Hematopoietic multipotent progenitor cell treated with erythropoietin and hydrocortisone succinate and interleukin-3 and kit ligand, for 17 days (in vitro differentiated cells): ENCODE measurements at regions not wholly inside any gene's neighbourhood (a gene's known extent, or its start where the extent isn't known, plus 50 kb on each side); places are given as distances from the start of the nearest gene placed in this dataset.

ENCODE experiments used
- DNase-seq: peaks from one replicate; pipeline ENCODE4 v3.0.0-alpha.2; 2015; ENCODE audit warnings: low spot score

- no peak for DNase-seq
Observed at GRCh38 chr21:25024639-25025038, 582.6 kb downstream of the MRPL39 start.

- DNase-seq, result no peak
Observed at GRCh38 chr21:25005388-25005787, 601.9 kb downstream of the MRPL39 start.

GRCh38 chr21:25002676-25003075 lies 604.6 kb downstream of the MRPL39 start:
- no peak for DNase-seq

- no peak for DNase-seq
Observed at GRCh38 chr21:24995216-24995615, 612.1 kb downstream of the MRPL39 start.

GRCh38 chr21:24994717-24995116 lies 612.6 kb downstream of the MRPL39 start:
- DNase-seq, result no peak

- DNase-seq, result no peak
Observed at GRCh38 chr21:24989516-24989915, 617.8 kb downstream of the MRPL39 start.

GRCh38 chr21:24988941-24989340 lies 618.3 kb downstream of the MRPL39 start:
- DNase-seq, result no peak

- DNase-seq, result no peak
Observed at GRCh38 chr21:24976238-24976637, 631.0 kb downstream of the MRPL39 start.

- no peak for DNase-seq
Observed at GRCh38 chr21:24969068-24969467, 638.2 kb downstream of the MRPL39 start.

GRCh38 chr21:24955275-24955961 lies 651.9 kb downstream of the MRPL39 start:
- no peak for DNase-seq

- no peak for DNase-seq
Observed at GRCh38 chr21:24948186-24948585, 659.1 kb downstream of the MRPL39 start.

GRCh38 chr21:24945910-24946309 lies 661.4 kb downstream of the MRPL39 start:
- no peak for DNase-seq

GRCh38 chr21:24941316-24942185 lies 665.7 kb downstream of the MRPL39 start:
- DNase-seq, result no peak

GRCh38 chr21:24939291-24939690 lies 668.0 kb downstream of the MRPL39 start:
- no peak for DNase-seq

GRCh38 chr21:24938573-24938972 lies 668.7 kb downstream of the MRPL39 start:
- DNase-seq, result no peak

- DNase-seq, result no peak
Observed at GRCh38 chr21:24935991-24936390, 671.3 kb downstream of the MRPL39 start.

GRCh38 chr21:24910591-24910990 lies 696.7 kb downstream of the MRPL39 start:
- no peak for DNase-seq

- DNase-seq, result no peak
Observed at GRCh38 chr21:24903994-24904635, 703.2 kb downstream of the MRPL39 start.

GRCh38 chr21:24899138-24899537 lies 708.1 kb downstream of the MRPL39 start:
- DNase-seq, result no peak

- no peak for DNase-seq
Observed at GRCh38 chr21:24897883-24898282, 709.4 kb downstream of the MRPL39 start.

GRCh38 chr21:24896735-24897124 lies 710.6 kb downstream of the MRPL39 start:
- DNase-seq, result no peak

- DNase-seq, result no peak
Observed at GRCh38 chr21:24895885-24896734, 711.2 kb downstream of the MRPL39 start.
